Large intestine (tissue), 3 donors: ENCODE measurements at regions not wholly inside any gene's neighbourhood (a gene's known extent, or its start where the extent isn't known, plus 50 kb on each side); places are given as distances from the start of the nearest gene placed in this dataset.

Experiments
- DNase-seq, 2 donors: peaks; one replicate each; pipeline versions ENCODE4 v3.0.0 to v3.0.0-alpha.2; 2013
- H3K27ac ChIP-seq: one replicate; pipeline ENCODE4 v1.5.1; 2013; ENCODE audit warnings: low read length
- H3K27me3 ChIP-seq: 2 replicates; pipeline ENCODE4 v1.6.1; 2013; ENCODE audit warnings: low read length; ENCODE audit not compliant: control insufficient read depth, insufficient read depth
- H3K36me3 ChIP-seq: 2 replicates; pipeline ENCODE4 v1.6.1; 2013; ENCODE audit warnings: low read length; ENCODE audit not compliant: control insufficient read depth, insufficient read depth
- H3K4me1 ChIP-seq: one replicate; pipeline ENCODE4 v1.6.1; 2013; ENCODE audit warnings: low read length; ENCODE audit not compliant: control insufficient read depth, insufficient read depth
- H3K4me3 ChIP-seq: one replicate; pipeline ENCODE4 v1.5.1; 2013; ENCODE audit warnings: low read length
- H3K9me3 ChIP-seq: one replicate; pipeline ENCODE4 v1.6.1; 2013; ENCODE audit warnings: mild to moderate bottlenecking, low read depth, low read length, moderate library complexity; ENCODE audit not compliant: control insufficient read depth
- WGBS: methylation state at CpG from one replicate; pipeline ENCODE4 v1.1.5; 2013; ENCODE audit warnings: low lambda C conversion rate; ENCODE audit not compliant: insufficient coverage; 5-methylcytosine and 5-hydroxymethylcytosine counted together

DNA sequence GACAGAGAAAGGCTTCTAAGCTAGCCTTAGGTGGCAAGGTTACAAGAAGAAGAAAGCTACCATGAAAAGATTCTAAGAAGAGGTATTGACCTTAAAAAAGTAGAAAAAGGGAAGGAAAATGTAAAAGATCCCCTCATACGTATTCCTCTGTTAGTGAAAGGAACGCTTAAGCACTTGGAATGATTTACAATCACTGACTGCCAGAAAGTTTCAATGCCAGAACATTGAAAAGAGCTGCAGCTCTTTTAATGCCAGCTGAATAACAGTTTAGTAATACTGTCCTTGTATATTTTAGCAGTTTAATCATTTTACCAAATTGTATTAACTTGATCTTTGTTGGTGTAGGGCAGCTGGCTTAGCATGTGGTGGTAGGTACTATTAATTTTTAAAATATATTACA lies 650.7 kb downstream of the FAM181B start:
- no peak for DNase-seq
- Histone ChIP-seq H3K27me3 (no peaks in the 10 kb centered on the region), H3K27ac (no peak overlapping the region), H3K9me3 (no peaks in the 10 kb centered on the region), H3K4me3 (no peak overlapping the region), H3K4me1 (no peaks in the 10 kb centered on the region), H3K36me3 (no peaks in the 10 kb centered on the region)
- WGBS, result 71% methylated on average over 1 of the region's 2 CpGs

DNA sequence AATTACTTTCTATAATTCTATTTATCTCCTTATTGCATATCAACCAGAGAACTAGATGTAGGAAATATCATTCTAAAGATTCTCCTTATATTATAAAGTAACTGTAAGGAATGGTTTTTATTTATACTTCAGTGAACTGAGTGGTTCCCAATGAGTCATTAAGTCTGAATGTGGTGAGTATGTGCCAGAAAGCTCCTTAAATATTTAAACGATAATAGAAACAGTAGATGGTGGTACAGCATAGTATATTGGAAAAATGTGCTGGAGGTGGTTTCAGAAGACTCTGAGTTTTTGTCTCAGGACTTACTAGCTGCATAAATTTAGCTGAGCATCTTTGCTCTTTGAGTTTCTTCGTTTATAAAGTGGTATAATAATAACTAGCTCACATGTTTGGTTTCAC lies 653.5 kb downstream of the FAM181B start:
- Histone ChIP-seq H3K9me3 (no peaks in the 10 kb centered on the region), H3K4me1 (no peaks in the 10 kb centered on the region), H3K4me3 (no peak overlapping the region), H3K27ac (no peak overlapping the region), H3K36me3 (no peaks in the 10 kb centered on the region), H3K27me3 (no peaks in the 10 kb centered on the region)
- WGBS, result no CpG with 5 or more reads among the region's 2 CpGs
- no peak for DNase-seq

GRCh38 chr11:82076126-82076525 lies 657.5 kb downstream of the FAM181B start:
- no peaks in the 10 kb centered on the region for H3K4me1 ChIP-seq
- 70% methylated on average over 2 of the region's 3 CpGs for WGBS
- no peaks in the 10 kb centered on the region for H3K36me3 ChIP-seq
- no peaks in the 10 kb centered on the region for H3K9me3 ChIP-seq
- H3K27ac ChIP-seq, result no peak overlapping the region
- no peaks in the 10 kb centered on the region for H3K27me3 ChIP-seq
- no peak overlapping the region for H3K4me3 ChIP-seq
- DNase-seq, result no peak

DNA sequence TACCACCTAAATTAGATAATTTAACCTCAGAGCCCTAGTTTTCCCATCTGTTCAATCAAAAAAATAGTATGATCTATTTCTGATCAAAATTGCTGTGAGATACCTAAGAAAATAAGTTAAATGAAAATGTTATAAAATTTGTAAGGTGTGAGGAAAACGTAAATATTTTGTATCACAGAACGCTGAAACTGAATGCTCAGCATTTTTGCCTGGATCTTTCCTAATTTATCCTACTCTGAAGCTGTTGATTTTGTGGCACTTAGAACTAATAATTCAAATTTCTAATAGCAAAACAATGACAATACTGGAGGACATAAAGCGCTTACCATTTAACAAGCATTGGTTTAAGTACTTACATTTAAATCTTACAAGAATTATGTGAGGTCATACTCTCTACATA lies 674.2 kb downstream of the FAM181B start:
- no peak overlapping the region for H3K4me3 ChIP-seq
- H3K4me1 ChIP-seq, result no peaks in the 10 kb centered on the region
- H3K27ac ChIP-seq, result no peak overlapping the region
- no peak for DNase-seq
- WGBS, result 100% methylated on average over 2 of the region's 3 CpGs
- H3K9me3 ChIP-seq, result no peaks in the 10 kb centered on the region
- no peaks in the 10 kb centered on the region for H3K27me3 ChIP-seq
- no peaks in the 10 kb centered on the region for H3K36me3 ChIP-seq

GRCh38 chr11:82056450-82056849 lies 677.2 kb downstream of the FAM181B start:
- 80% methylated on average over 1 of the region's 1 CpG for WGBS
- H3K9me3 ChIP-seq, result no peaks in the 10 kb centered on the region
- H3K4me3 ChIP-seq, result no peak overlapping the region
- H3K27me3 ChIP-seq, result no peaks in the 10 kb centered on the region
- no peaks in the 10 kb centered on the region for H3K36me3 ChIP-seq
- H3K4me1 ChIP-seq, result no peaks in the 10 kb centered on the region
- H3K27ac ChIP-seq, result no peak overlapping the region
- DNase-seq, result no peak

- H3K9me3 ChIP-seq, result no peaks in the 10 kb centered on the region
- no peaks in the 10 kb centered on the region for H3K36me3 ChIP-seq
- H3K4me1 ChIP-seq, result no peaks in the 10 kb centered on the region
- no peak overlapping the region for H3K4me3 ChIP-seq
- H3K27ac ChIP-seq, result no peak overlapping the region
- no CpG with 5 or more reads among the region's 3 CpGs for WGBS
- no peaks in the 10 kb centered on the region for H3K27me3 ChIP-seq
- DNase-seq, result no peak
Observed at GRCh38 chr11:82049199-82049598, 684.5 kb downstream of the FAM181B start.

DNA sequence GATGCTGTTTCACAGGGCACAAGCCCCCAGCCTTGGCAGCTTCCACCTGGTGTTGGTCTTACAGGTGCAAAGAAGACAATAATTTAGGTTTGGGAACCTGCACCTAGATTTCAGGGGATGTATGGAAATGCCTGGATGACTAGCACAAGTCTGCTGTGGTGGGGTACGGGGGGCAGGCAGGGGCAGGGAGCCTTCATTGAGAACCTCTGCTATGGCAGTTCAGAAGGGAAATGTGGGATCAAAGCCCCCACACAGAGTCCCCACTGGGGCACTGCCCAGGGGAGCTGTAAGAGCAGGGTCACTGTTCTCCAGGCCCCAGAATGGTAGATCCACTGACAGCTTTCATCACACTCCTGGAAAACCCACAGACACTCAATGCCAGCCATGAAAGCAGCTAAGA lies 686.5 kb downstream of the FAM181B start:
- no CpG with 5 or more reads among the region's 1 CpG for WGBS

DNA sequence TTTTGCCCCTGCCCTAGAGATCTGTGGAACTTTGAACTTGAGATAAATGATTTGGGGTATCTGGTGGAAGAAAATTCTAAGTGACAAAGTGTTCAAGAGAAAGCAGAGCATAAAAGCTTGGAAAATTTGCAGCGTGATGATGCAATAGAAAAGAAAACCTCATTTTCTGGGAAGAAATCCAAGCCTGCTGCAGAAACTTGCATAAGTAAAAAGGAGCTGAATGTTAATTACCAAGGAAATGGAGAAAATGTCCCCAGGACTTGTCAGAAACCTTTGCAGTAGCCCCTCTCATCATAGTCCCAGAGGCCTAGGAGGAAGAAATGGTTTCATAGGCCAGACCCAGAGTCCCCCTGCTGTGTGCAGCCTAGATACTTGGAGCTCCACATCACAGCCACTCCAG lies 686.9 kb downstream of the FAM181B start:
- no peak overlapping the region for H3K27ac ChIP-seq
- H3K27me3 ChIP-seq, result no peaks in the 10 kb centered on the region
- no peak overlapping the region for H3K4me3 ChIP-seq
- no peaks in the 10 kb centered on the region for H3K9me3 ChIP-seq
- H3K4me1 ChIP-seq, result no peaks in the 10 kb centered on the region
- WGBS, result 67% methylated on average over 1 of the region's 1 CpG
- H3K36me3 ChIP-seq, result no peaks in the 10 kb centered on the region
- DNase-seq, result no peak

More for the DNA sequence above, 686.5 kb downstream of the FAM181B start:
- DNase-seq, result no peak
- H3K4me1 ChIP-seq, result no peaks in the 10 kb centered on the region
- no peaks in the 10 kb centered on the region for H3K27me3 ChIP-seq
- H3K36me3 ChIP-seq, result no peaks in the 10 kb centered on the region
- H3K27ac ChIP-seq, result no peak overlapping the region
- no peaks in the 10 kb centered on the region for H3K9me3 ChIP-seq
- H3K4me3 ChIP-seq, result no peak overlapping the region

- Histone ChIP-seq H3K4me3 (no peak overlapping the region), H3K36me3 (no peaks in the 10 kb centered on the region), H3K27me3 (no peaks in the 10 kb centered on the region), H3K9me3 (no peaks in the 10 kb centered on the region), H3K27ac (no peak overlapping the region), H3K4me1 (no peaks in the 10 kb centered on the region)
- no peak for DNase-seq
- WGBS, result no CpG with 5 or more reads among the region's 2 CpGs
Observed at GRCh38 chr11:82045748-82046457, 687.8 kb downstream of the FAM181B start.

- DNase-seq, result no peak
- H3K27ac ChIP-seq, result no peak overlapping the region
- H3K36me3 ChIP-seq, result no peaks in the 10 kb centered on the region
- WGBS, result 100% methylated on average over 1 of the region's 2 CpGs
- H3K4me1 ChIP-seq, result no peaks in the 10 kb centered on the region
- H3K9me3 ChIP-seq, result no peaks in the 10 kb centered on the region
- H3K4me3 ChIP-seq, result no peak overlapping the region
- H3K27me3 ChIP-seq, result no peaks in the 10 kb centered on the region
Observed at GRCh38 chr11:82043316-82043715, 690.3 kb downstream of the FAM181B start.

- H3K4me1 ChIP-seq, result no peaks in the 10 kb centered on the region
- H3K36me3 ChIP-seq, result no peaks in the 10 kb centered on the region
- H3K27ac ChIP-seq, result no peak overlapping the region
- no peak for DNase-seq
- H3K4me3 ChIP-seq, result no peak overlapping the region
- WGBS, result 91% methylated on average over 5 of the region's 6 CpGs
- H3K27me3 ChIP-seq, result no peaks in the 10 kb centered on the region
- H3K9me3 ChIP-seq, result no peaks in the 10 kb centered on the region
Observed at GRCh38 chr11:82041764-82042163, 691.9 kb downstream of the FAM181B start.
